ENCODE measurements at regions not wholly inside any gene's neighbourhood (a gene's known extent, or its start where the extent isn't known, plus 50 kb on each side); places are given as distances from the start of the nearest gene placed in this dataset.

DNA sequence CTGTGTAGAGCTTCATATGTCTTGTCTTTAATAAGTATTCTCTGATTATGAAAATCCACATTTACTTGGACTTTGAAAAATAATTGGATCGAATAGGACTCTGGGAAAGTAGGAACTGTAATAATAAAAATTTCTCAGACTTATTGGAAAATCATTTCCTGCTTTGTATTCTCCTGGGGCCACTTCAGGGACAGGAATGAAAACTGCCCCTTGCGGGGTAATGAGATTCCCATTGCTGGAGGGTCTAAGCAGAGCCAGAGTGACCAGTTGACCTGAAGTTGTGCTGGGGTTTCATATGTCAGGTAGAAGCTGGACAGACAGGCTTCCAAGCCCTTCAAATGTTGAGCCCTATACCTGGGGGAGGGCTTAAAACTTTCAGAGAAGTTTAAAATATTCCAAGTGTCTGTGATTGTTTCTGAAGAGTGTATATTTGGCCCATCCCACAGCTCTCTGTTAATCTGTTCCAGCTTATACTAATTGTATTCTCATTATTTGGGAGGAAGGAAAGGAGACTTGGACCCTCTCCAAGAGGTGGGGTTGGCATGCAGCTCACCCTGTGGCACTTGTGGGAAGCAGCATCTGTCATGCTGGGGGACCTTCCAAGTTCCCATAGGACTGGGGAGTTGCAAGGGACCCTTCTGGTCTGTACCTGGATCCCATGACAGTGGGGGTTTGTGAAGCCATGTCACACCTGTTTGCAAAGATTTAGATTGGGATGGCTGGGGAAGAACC, 268.7 kb upstream of the ATP5MC3 start:
- TF ChIP-seq, protein P1, sequence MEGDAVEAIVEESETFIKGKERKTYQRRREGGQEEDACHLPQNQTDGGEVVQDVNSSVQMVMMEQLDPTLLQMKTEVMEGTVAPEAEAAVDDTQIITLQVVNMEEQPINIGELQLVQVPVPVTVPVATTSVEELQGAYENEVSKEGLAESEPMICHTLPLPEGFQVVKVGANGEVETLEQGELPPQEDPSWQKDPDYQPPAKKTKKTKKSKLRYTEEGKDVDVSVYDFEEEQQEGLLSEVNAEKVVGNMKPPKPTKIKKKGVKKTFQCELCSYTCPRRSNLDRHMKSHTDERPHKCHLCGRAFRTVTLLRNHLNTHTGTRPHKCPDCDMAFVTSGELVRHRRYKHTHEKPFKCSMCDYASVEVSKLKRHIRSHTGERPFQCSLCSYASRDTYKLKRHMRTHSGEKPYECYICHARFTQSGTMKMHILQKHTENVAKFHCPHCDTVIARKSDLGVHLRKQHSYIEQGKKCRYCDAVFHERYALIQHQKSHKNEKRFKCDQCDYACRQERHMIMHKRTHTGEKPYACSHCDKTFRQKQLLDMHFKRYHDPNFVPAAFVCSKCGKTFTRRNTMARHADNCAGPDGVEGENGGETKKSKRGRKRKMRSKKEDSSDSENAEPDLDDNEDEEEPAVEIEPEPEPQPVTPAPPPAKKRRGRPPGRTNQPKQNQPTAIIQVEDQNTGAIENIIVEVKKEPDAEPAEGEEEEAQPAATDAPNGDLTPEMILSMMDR (IDR thresholded peaks at IDR 0.05) = no peak
- no peak for TF ChIP-seq EP300 (IDR thresholded peaks at IDR 0.05)
- TF ChIP-seq POLR2A (IDR thresholded peaks at IDR 0.05) = no peak
- no peak for TF ChIP-seq POLR2AphosphoS5 (IDR thresholded peaks at IDR 0.05)
